ENCODE measurements at regions not wholly inside any gene's neighbourhood (a gene's known extent, or its start where the extent isn't known, plus 50 kb on each side); places are given as distances from the start of the nearest gene placed in this dataset.

DNA sequence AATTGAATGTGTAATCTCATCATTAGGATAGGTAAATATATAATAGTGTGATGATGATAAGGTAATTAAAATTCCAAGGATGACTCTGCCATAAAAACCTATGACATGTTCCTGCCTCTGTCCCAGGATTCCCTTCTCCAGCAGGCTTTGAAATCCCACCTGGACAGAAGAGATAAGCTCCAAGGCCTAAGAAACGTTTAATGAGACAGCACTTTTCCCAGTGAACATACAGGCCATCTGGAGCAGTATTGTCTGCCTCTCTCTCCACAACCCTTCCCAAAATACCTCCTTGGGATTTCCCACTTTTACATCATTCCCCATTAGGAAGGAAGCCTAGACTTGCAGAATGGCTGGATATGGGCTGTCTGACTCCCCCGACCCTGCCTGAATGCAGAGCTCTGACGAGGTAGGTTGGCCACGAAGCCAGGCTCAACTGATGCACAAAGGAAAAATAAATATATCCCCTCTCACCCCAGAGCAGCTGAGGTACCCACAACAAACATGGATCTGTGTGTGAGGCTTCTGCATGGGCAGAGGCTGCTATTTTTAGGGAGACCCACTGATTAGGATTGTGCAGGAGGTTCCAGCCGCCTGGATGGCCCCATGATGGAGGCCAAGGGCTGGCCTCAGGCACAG, 71.0 kb downstream of the TMPRSS5 start (continued):
- peak; percentile 62; the same call in 1 of the 2 replicates for TF ChIP-seq ATF3 (IDR thresholded peaks at IDR 0.05)
- no peak for TF ChIP-seq ATF3 (CRISPR knock-in tag; conservative IDR thresholded peaks at IDR 0.05)
- TF ChIP-seq, protein P1, sequence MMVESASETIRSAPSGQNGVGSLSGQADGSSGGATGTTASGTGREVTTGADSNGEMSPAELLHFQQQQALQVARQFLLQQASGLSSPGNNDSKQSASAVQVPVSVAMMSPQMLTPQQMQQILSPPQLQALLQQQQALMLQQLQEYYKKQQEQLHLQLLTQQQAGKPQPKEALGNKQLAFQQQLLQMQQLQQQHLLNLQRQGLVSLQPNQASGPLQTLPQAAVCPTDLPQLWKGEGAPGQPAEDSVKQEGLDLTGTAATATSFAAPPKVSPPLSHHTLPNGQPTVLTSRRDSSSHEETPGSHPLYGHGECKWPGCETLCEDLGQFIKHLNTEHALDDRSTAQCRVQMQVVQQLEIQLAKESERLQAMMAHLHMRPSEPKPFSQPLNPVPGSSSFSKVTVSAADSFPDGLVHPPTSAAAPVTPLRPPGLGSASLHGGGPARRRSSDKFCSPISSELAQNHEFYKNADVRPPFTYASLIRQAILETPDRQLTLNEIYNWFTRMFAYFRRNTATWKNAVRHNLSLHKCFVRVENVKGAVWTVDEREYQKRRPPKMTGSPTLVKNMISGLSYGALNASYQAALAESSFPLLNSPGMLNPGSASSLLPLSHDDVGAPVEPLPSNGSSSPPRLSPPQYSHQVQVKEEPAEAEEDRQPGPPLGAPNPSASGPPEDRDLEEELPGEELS (CRISPR knock-in tag; IDR thresholded peaks at IDR 0.05; ENCODE audit: borderline replicate concordance) = no peak
- TF ChIP-seq, protein P2, sequence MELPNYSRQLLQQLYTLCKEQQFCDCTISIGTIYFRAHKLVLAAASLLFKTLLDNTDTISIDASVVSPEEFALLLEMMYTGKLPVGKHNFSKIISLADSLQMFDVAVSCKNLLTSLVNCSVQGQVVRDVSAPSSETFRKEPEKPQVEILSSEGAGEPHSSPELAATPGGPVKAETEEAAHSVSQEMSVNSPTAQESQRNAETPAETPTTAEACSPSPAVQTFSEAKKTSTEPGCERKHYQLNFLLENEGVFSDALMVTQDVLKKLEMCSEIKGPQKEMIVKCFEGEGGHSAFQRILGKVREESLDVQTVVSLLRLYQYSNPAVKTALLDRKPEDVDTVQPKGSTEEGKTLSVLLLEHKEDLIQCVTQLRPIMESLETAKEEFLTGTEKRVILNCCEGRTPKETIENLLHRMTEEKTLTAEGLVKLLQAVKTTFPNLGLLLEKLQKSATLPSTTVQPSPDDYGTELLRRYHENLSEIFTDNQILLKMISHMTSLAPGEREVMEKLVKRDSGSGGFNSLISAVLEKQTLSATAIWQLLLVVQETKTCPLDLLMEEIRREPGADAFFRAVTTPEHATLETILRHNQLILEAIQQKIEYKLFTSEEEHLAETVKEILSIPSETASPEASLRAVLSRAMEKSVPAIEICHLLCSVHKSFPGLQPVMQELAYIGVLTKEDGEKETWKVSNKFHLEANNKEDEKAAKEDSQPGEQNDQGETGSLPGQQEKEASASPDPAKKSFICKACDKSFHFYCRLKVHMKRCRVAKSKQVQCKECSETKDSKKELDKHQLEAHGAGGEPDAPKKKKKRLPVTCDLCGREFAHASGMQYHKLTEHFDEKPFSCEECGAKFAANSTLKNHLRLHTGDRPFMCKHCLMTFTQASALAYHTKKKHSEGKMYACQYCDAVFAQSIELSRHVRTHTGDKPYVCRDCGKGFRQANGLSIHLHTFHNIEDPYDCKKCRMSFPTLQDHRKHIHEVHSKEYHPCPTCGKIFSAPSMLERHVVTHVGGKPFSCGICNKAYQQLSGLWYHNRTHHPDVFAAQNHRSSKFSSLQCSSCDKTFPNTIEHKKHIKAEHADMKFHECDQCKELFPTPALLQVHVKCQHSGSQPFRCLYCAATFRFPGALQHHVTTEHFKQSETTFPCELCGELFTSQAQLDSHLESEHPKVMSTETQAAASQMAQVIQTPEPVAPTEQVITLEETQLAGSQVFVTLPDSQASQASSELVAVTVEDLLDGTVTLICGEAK (IDR thresholded peaks at IDR 0.05) = no peak
- TF ChIP-seq, protein P2 (CRISPR knock-in tag; IDR thresholded peaks at IDR 0.05) = no peak
- TF ChIP-seq ZNF232 (CRISPR knock-in tag; IDR thresholded peaks at IDR 0.05) = no peak
- TF ChIP-seq RNF219 (CRISPR knock-in tag; IDR thresholded peaks at IDR 0.05) = no peak
- TF ChIP-seq GTF2E2 (tag; IDR thresholded peaks at IDR 0.05) = no peak
- TF ChIP-seq, protein P3, sequence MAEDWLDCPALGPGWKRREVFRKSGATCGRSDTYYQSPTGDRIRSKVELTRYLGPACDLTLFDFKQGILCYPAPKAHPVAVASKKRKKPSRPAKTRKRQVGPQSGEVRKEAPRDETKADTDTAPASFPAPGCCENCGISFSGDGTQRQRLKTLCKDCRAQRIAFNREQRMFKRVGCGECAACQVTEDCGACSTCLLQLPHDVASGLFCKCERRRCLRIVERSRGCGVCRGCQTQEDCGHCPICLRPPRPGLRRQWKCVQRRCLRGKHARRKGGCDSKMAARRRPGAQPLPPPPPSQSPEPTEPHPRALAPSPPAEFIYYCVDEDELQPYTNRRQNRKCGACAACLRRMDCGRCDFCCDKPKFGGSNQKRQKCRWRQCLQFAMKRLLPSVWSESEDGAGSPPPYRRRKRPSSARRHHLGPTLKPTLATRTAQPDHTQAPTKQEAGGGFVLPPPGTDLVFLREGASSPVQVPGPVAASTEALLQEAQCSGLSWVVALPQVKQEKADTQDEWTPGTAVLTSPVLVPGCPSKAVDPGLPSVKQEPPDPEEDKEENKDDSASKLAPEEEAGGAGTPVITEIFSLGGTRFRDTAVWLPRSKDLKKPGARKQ (CRISPR knock-in tag; IDR thresholded peaks at IDR 0.05) = no peak

Measured in K562 (cell line).